ENCODE measurements at regions not wholly inside any gene's neighbourhood (a gene's known extent, or its start where the extent isn't known, plus 50 kb on each side); places are given as distances from the start of the nearest gene placed in this dataset.

DNA sequence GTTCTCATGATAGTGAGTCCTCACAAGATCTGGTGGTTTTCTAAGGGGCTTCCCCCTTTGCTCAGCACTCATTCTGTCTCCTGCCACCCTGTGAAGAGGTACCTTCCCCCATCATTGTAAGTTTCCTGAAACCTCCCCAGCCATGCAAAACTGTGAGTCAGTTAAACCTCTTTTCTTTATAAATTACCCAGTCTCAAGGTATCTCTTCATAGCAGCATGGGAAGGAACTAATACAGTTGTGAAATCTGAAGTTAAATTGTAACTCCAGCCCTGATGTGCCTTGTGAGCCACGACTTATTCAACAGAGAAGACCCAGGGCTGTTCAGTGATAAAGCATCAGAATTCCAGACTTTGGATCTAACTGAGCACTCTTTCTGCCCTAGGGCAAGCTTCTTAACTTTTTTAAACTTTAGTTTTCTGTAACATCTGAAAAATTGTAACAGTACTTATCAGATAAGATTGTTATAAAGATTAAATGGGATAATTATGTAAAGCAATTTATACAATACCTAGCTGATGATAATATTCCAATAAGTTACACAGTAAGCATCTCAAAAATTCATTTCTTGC is 220.0 kb downstream of the TRPC6 start:
- TF ChIP-seq, protein P1, sequence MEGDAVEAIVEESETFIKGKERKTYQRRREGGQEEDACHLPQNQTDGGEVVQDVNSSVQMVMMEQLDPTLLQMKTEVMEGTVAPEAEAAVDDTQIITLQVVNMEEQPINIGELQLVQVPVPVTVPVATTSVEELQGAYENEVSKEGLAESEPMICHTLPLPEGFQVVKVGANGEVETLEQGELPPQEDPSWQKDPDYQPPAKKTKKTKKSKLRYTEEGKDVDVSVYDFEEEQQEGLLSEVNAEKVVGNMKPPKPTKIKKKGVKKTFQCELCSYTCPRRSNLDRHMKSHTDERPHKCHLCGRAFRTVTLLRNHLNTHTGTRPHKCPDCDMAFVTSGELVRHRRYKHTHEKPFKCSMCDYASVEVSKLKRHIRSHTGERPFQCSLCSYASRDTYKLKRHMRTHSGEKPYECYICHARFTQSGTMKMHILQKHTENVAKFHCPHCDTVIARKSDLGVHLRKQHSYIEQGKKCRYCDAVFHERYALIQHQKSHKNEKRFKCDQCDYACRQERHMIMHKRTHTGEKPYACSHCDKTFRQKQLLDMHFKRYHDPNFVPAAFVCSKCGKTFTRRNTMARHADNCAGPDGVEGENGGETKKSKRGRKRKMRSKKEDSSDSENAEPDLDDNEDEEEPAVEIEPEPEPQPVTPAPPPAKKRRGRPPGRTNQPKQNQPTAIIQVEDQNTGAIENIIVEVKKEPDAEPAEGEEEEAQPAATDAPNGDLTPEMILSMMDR (IDR thresholded peaks at IDR 0.05; ENCODE audit: extremely low read depth in 1 of 2, insufficient read depth in 1 of 2, low read depth in 1 of 2, low read length in 2 of 2) = no peak
- TF ChIP-seq POLR2A (IDR thresholded peaks at IDR 0.05; ENCODE audit: low read depth, low read length) = no peak
- TF ChIP-seq MYC (IDR thresholded peaks at IDR 0.05; ENCODE audit: low read depth, low read length) = no peak
